ENCODE measurements at regions not wholly inside any gene's neighbourhood (a gene's known extent, or its start where the extent isn't known, plus 50 kb on each side); places are given as distances from the start of the nearest gene placed in this dataset.

DNA sequence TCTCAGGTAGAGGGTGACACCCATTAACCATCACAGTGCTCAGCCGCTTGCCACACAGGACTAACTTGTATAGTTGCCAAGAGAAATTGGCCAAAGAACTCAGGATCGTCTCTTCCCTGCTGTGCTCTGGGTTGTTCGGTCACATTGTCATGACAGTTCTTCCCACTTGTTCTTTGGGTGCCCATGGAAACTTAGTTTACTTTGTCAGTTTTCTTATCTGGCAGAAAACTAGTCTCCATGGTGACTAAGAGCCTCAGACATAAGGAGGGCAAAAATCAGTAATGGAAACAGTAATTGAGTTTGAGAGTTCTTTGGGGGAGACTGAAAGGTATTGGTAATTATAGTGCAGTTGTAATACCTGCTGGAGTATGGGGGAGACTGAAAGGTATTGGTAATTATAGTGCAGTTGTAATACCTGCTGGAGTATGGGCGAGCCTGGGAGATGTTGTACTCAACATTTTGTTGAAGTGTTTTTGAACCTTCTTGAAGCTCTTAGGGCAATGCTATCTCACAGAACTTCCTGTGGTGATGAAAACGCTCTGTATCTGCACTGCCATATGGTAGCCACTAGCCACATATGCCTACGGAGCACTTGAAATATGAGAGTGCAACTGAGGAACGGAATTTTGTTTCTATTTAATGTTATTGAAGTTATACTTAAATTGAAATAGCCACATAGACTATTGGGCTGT, 95.2 kb upstream of the HDGFL1 start:
- 42 to 100% (median 87%) methylated on average over 1 to 6 of the region's 7 CpGs for WGBS, 10 experiments
- H3K4me3 ChIP-seq, result no peak overlapping the region
- H3K27ac ChIP-seq, result no peak overlapping the region
- no peak for ATAC-seq (replicated peaks in 6 of 8)
- in situ Hi-C loops (cut with MboI; ENCODE audit: low pct_unique_long_range_greater_than_20kb in 2 of 9, low sequenced_read_pairs in 9 of 9, unreplicated experiment in 9 of 9), result no loop called here
- peaks cover 0 to 16% of the 10 kb centered on the region in 2 donors for H3K4me1 ChIP-seq (replicated peaks in 1 of 2)

DNA sequence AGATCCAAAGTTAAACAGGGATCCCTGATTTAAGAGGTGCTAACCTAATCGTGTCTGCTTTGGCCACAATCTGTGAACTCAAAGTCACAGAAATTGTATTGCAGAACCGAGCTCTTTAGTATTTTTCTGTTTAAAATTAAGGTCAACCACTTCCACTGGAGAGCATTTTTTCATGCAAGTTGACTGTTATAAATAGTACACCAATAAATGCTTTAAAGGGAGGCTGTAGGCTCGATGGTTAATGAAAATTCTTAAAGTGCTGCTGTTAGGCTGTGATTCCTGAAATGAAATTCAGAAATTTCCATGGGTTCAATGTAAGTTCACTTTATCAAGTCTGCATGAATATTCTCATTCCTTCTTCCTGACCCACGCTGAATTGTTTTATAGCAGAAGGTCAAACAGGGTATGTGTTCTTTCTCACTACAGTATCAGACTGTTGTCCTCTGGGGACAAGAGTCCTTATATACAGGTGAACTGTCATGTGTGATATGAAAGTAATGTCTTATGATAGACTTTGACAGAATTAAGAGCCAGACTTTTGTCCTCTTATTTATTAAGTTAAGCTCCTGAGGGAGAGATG, 92.5 kb upstream of the HDGFL1 start:
- Histone ChIP-seq H3K27ac (no peak overlapping the region), H3K4me1 (replicated peaks in 1 of 2) (peaks cover 0 to 13% of the 10 kb centered on the region in 2 donors), H3K4me3 (no peak overlapping the region)
- 0 to 73% (median 59%) methylated on average over 1 to 4 of the region's 4 CpGs for WGBS, 10 experiments
- ATAC-seq (replicated peaks in 6 of 8), result peak in 4 of 8 experiments; percentile 52 to 91 (median 90)
- in situ Hi-C loops (cut with MboI; ENCODE audit: low pct_unique_long_range_greater_than_20kb in 2 of 9, low sequenced_read_pairs in 9 of 9, unreplicated experiment in 9 of 9), result no loop called here

DNA sequence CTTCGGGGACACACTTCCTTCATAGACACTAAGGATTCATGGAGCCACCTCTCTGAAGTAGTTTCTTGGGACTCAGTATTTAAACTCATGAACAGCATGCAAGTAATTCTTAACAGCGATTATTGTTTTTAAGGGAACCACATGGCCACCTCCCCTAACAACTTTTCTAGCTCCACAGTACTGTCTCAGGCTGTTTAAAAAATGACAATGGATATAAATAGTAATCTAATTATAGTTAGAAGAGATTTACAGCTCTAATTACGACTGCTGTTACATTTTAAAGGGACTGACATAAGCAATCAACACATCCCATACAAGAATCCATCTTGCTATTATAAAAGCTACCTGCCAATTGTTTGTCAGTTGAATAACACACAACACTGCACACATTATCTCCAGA, 72.1 kb upstream of the HDGFL1 start:
- in situ Hi-C loops (cut with MboI; ENCODE audit: low pct_unique_long_range_greater_than_20kb in 2 of 9, low sequenced_read_pairs in 9 of 9, unreplicated experiment in 9 of 9), result no loop called here
- 0 to 96% (median 69%) methylated on average over 1 to 3 of the region's 3 CpGs; no CpG with 5 or more reads in 2 of the 10 experiments for WGBS, 10 experiments
- Histone ChIP-seq H3K4me1 (replicated peaks in 1 of 2) (peaks cover 0 to 3% of the 10 kb centered on the region in 2 donors), H3K27ac (no peak overlapping the region), H3K4me3 (no peak overlapping the region)
- peak in 2 of 8 experiments; percentile 17 to 23 for ATAC-seq (replicated peaks in 6 of 8)

DNA sequence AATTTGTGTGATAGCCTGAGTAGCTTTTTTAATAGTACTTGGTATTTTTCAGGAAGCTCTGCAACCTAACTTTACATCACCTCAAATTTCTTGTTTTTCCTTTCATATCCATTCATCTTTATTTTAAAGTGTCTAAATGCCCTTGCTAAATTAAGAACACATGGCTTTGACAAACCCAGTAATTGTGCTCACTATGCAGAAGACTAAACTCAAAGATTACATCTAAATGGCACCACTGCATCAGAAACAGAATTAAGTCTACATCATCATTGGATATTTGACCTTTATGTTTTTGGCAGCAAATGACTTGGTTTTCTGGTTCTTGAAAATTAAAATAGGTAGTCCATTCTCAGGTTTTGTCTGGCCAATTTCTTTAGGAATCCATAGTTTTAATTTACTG, 69.6 kb upstream of the HDGFL1 start:
- in situ Hi-C loops (cut with MboI; ENCODE audit: low pct_unique_long_range_greater_than_20kb in 2 of 9, low sequenced_read_pairs in 9 of 9, unreplicated experiment in 9 of 9), result no loop called here
- ATAC-seq (replicated peaks in 6 of 8), result no peak
- H3K4me1 ChIP-seq (replicated peaks in 1 of 2), result peaks cover 0 to 3% of the 10 kb centered on the region in 2 donors
- no peak overlapping the region for H3K4me3 ChIP-seq
- H3K27ac ChIP-seq, result no peak overlapping the region

DNA sequence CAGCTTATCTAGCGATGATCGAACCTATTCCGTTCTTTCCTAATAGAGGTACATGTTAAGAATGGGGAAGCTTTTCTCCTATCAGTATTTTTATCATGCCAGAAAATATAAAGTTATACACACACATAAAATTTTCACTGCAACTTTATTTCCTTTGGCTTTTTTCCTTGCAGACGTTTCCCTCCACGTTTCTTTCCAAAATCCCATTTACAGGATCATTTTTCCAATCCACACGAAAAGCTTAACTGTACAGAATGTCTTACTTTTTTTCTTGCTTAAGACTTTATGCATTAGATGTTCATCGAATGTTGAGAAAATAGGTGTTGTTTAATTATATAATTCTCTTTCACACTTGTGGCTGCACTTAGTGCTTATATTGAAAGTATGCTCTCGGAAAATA, 62.9 kb upstream of the HDGFL1 start:
- 34 to 100% (median 90%) methylated on average over 1 to 8 of the region's 8 CpGs for WGBS, 10 experiments
- in situ Hi-C loops (cut with MboI; ENCODE audit: low pct_unique_long_range_greater_than_20kb in 2 of 9, low sequenced_read_pairs in 9 of 9, unreplicated experiment in 9 of 9), result no loop called here
- no peak for ATAC-seq (replicated peaks in 6 of 8)
- Histone ChIP-seq H3K27ac (no peak overlapping the region), H3K4me1 (replicated peaks in 1 of 2) (peaks cover 0 to 2% of the 10 kb centered on the region in 2 donors), H3K4me3 (no peak overlapping the region)

DNA sequence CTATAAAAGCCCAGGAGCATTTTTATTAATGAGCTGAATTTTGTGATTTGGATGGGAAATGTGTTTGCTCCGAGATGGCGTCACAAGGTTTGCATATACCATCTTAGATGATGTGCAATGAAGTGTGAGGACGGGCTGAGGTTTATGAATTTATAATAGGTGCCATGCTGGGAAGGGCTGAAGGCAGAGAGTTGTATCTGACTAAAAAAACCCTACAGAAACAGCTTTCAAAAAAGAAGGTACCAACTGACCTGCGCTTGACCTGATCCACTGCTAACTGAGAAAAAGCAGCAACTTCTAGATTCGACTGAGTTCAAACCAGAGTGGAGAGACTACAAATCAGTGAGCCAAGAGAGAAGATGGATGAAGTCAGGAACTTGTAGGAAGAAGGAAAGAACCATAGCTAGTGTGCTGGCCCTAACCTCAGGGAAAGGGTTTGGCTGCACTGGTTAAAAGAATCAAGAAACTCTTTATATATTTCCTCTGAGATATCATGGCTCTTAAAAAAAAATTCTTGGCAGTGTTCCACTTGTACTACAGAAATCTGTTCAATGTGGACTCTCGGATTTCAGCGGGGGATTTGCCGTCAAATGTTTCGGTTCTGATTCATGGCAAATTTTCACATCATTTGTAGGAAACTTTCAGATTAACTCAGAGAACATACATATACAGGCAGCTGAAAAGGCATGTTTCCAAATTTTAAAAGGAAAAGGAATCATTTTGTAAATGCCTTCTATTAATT, 56.5 kb upstream of the HDGFL1 start:
- Histone ChIP-seq H3K4me3 (no peak overlapping the region), H3K27ac (no peak overlapping the region), H3K4me1 (replicated peaks in 1 of 2) (peaks cover 0 to 2% of the 10 kb centered on the region in 2 donors)
- WGBS, 10 experiments, result 34 to 100% (median 87%) methylated on average over 1 to 9 of the region's 9 CpGs; no CpG with 5 or more reads in 1 of the 10 experiments
- in situ Hi-C loops (cut with MboI; ENCODE audit: low pct_unique_long_range_greater_than_20kb in 2 of 9, low sequenced_read_pairs in 9 of 9, unreplicated experiment in 9 of 9), result no loop called here
- no peak for ATAC-seq (replicated peaks in 6 of 8)

DNA sequence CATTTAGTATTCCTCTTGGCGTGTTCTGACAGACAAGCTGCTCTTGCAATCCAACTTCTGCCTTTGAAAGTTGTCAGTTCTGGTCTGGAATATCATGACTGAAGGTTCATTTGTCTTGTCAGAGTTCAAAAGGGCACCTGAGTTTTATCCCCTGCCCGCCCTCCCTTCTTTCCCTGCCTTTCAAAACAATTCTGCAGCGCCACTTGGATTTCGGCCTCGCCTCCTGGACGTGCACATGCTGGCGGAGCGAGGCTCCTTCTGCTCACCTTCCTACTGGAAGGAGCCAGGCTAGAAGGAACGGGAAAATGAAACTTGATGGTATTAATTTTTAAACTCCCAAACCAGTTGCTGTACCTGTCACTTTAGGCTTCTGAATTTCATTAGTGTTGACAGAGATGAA, 55.7 kb upstream of the HDGFL1 start:
- in situ Hi-C loops (cut with MboI; ENCODE audit: low pct_unique_long_range_greater_than_20kb in 2 of 9, low sequenced_read_pairs in 9 of 9, unreplicated experiment in 9 of 9), result no loop called here
- 41 to 100% (median 97%) methylated on average over 1 to 5 of the region's 9 CpGs; no CpG with 5 or more reads in 3 of the 10 experiments for WGBS, 10 experiments

DNA sequence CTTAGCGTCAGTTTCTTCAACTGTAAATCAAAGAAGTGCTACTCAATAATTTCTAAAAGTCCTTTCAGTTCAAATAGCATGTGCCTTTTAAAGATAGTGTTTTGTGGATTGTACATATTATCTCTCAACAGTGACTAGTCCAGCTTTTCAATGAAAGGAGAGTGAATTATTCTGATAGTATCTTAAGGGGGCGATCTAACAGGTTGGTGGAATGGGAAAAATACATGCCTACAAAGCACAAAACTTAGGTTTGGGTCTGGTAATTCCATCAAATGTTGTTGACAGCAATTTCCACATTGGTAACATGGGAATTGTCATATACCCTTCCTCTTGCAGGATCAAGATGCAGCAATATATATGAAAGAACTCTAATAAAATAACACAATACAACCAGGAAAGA, 50.1 kb upstream of the HDGFL1 start:
- in situ Hi-C loops (cut with MboI; ENCODE audit: low pct_unique_long_range_greater_than_20kb in 2 of 9, low sequenced_read_pairs in 9 of 9, unreplicated experiment in 9 of 9), result no loop called here
- H3K27ac ChIP-seq, result no peak overlapping the region
- no peak for ATAC-seq (replicated peaks in 6 of 8)
- H3K4me1 ChIP-seq (replicated peaks in 1 of 2), result peaks cover 0 to 3% of the 10 kb centered on the region in 2 donors
- WGBS, 10 experiments, result 25 to 100% (median 75%) methylated on average over 1 to 2 of the region's 2 CpGs; no CpG with 5 or more reads in 1 of the 10 experiments
- no peak overlapping the region for H3K4me3 ChIP-seq

More for the DNA sequence above, 55.7 kb upstream of the HDGFL1 start:
- no peak overlapping the region for H3K4me3 ChIP-seq
- ATAC-seq (replicated peaks in 6 of 8), result no peak
- H3K4me1 ChIP-seq (replicated peaks in 1 of 2), result peaks cover 0 to 3% of the 10 kb centered on the region in 2 donors
- H3K27ac ChIP-seq, result no peak overlapping the region
